ENCODE measurements at regions not wholly inside any gene's neighbourhood (a gene's known extent, or its start where the extent isn't known, plus 50 kb on each side); places are given as distances from the start of the nearest gene placed in this dataset.

- H3K79me2 ChIP-seq (ENCODE audit: control insufficient read depth, insufficient read depth, low read length), result no peaks in the 10 kb centered on the region
- H3K27me3 ChIP-seq (ENCODE audit: control insufficient read depth, extremely low read depth, insufficient read depth, low read length), result no peaks in the 10 kb centered on the region
- H3K9ac ChIP-seq (ENCODE audit: control insufficient read depth, extremely low read depth, insufficient read depth, low read length), result no peak overlapping the region
- no peaks in the 10 kb centered on the region for H3K9me3 ChIP-seq (ENCODE audit: control insufficient read depth, low read depth, low read length)
- no peak overlapping the region for H3K4me3 ChIP-seq (ENCODE audit: control insufficient read depth in 2 of 3, extremely low read depth in 1 of 3, insufficient read depth in 2 of 3, low read depth in 1 of 3, low read length in 3 of 3)
- H3K9me1 ChIP-seq (ENCODE audit: control insufficient read depth, extremely low read depth, insufficient read depth, low read length), result no peaks in the 10 kb centered on the region
- no peak overlapping the region for H3K27ac ChIP-seq (ENCODE audit: control insufficient read depth, insufficient read depth, low read length)
- no peak for FAIRE-seq
- TF ChIP-seq EZH2 (IDR thresholded peaks at IDR 0.05; ENCODE audit: low read length), result no peak
- TF ChIP-seq, protein P1, sequence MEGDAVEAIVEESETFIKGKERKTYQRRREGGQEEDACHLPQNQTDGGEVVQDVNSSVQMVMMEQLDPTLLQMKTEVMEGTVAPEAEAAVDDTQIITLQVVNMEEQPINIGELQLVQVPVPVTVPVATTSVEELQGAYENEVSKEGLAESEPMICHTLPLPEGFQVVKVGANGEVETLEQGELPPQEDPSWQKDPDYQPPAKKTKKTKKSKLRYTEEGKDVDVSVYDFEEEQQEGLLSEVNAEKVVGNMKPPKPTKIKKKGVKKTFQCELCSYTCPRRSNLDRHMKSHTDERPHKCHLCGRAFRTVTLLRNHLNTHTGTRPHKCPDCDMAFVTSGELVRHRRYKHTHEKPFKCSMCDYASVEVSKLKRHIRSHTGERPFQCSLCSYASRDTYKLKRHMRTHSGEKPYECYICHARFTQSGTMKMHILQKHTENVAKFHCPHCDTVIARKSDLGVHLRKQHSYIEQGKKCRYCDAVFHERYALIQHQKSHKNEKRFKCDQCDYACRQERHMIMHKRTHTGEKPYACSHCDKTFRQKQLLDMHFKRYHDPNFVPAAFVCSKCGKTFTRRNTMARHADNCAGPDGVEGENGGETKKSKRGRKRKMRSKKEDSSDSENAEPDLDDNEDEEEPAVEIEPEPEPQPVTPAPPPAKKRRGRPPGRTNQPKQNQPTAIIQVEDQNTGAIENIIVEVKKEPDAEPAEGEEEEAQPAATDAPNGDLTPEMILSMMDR (optimal IDR thresholded peaks at IDR 0.05 in 1 of 3, IDR thresholded peaks at IDR 0.05 in 1 of 3, conservative IDR thresholded peaks at IDR 0.05 in 1 of 3; ENCODE audit: extremely low read depth in 1 of 3, insufficient read depth in 2 of 3, low read length in 3 of 3), result no peak
- H4K20me1 ChIP-seq (ENCODE audit: control insufficient read depth, extremely low read depth, insufficient read depth, low read length), result no peaks in the 10 kb centered on the region
- H3K36me3 ChIP-seq (ENCODE audit: control insufficient read depth in 2 of 2, extremely low read depth in 1 of 2, insufficient read depth in 2 of 2, low read length in 2 of 2), result no peaks in the 10 kb centered on the region
- H2AFZ ChIP-seq (ENCODE audit: control insufficient read depth, low read length), result no peak overlapping the region
- peaks cover 24% of the 10 kb centered on the region for H3K4me1 ChIP-seq (ENCODE audit: control insufficient read depth, extremely low read depth, insufficient read depth, low read length)
- H3K4me2 ChIP-seq (ENCODE audit: control insufficient read depth, extremely low read depth, insufficient read depth, low read depth, low read length), result no peak overlapping the region
- DNase-seq (ENCODE audit: low read depth, low spot score), result no peak
- dilution Hi-C loops (cut with MboI; ENCODE audit: extremely low pct_ligation_motif_present, low sequenced_read_pairs), result no loop called here
These were observed 182.9 kb upstream of the SOX9 start for GRCh38 chr17:71937914-71938313.

DNA sequence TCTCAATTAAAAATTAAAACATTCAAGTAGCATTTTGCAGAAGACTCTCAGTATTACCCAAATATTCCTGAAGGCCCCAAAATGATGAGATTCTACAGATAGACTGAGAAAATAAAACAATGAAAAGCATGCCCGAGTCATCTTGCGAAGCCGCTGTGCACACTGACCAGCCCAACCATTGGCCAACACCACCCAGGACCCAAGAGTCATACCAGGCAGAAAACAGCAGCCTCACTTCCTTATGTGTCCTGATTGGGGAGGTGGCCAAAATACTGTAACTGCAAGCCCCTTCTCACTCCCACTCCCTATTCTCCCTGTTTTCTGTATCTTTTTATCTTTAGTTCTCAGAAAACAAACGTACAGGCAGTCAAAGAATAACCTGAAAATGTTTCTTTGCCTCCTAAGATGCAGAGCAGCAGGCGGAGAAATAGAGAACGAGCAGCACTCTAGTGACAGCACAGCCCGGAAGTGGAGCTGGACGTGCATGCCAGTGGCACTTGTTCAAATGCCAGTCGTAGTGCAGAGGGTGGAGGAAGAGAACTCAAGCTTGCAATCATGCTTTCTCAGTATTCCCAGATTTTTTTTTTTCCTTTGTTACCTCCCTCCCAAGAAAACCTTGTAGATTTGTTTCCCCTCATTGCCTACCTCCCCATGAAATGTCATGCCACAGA, 182.3 kb upstream of the SOX9 start:
- no peak for FAIRE-seq
- H3K36me3 ChIP-seq (ENCODE audit: control insufficient read depth in 2 of 2, extremely low read depth in 1 of 2, insufficient read depth in 2 of 2, low read length in 2 of 2), result no peaks in the 10 kb centered on the region
- H3K9ac ChIP-seq (ENCODE audit: control insufficient read depth, extremely low read depth, insufficient read depth, low read length), result no peak overlapping the region
- H3K9me3 ChIP-seq (ENCODE audit: control insufficient read depth, low read depth, low read length), result no peaks in the 10 kb centered on the region
- H3K27me3 ChIP-seq (ENCODE audit: control insufficient read depth, extremely low read depth, insufficient read depth, low read length), result no peaks in the 10 kb centered on the region
- H3K9me1 ChIP-seq (ENCODE audit: control insufficient read depth, extremely low read depth, insufficient read depth, low read length), result no peaks in the 10 kb centered on the region
- no peak for TF ChIP-seq EZH2 (IDR thresholded peaks at IDR 0.05; ENCODE audit: low read length)
- TF ChIP-seq, protein P1 (optimal IDR thresholded peaks at IDR 0.05 in 1 of 3, IDR thresholded peaks at IDR 0.05 in 1 of 3, conservative IDR thresholded peaks at IDR 0.05 in 1 of 3; ENCODE audit: extremely low read depth in 1 of 3, insufficient read depth in 2 of 3, low read length in 3 of 3), result no peak
- no peak overlapping the region for H3K4me3 ChIP-seq (ENCODE audit: control insufficient read depth in 2 of 3, extremely low read depth in 1 of 3, insufficient read depth in 2 of 3, low read depth in 1 of 3, low read length in 3 of 3)
- H3K4me1 ChIP-seq (ENCODE audit: control insufficient read depth, extremely low read depth, insufficient read depth, low read length), result peaks cover 24% of the 10 kb centered on the region
- H4K20me1 ChIP-seq (ENCODE audit: control insufficient read depth, extremely low read depth, insufficient read depth, low read length), result no peaks in the 10 kb centered on the region
- no peak overlapping the region for H3K4me2 ChIP-seq (ENCODE audit: control insufficient read depth, extremely low read depth, insufficient read depth, low read depth, low read length)
- no peaks in the 10 kb centered on the region for H3K79me2 ChIP-seq (ENCODE audit: control insufficient read depth, insufficient read depth, low read length)
- no peak overlapping the region for H2AFZ ChIP-seq (ENCODE audit: control insufficient read depth, low read length)
- no peak overlapping the region for H3K27ac ChIP-seq (ENCODE audit: control insufficient read depth, insufficient read depth, low read length)
- dilution Hi-C loops (cut with MboI; ENCODE audit: extremely low pct_ligation_motif_present, low sequenced_read_pairs), result no loop called here
- DNase-seq (ENCODE audit: low read depth, low spot score), result no peak

All from keratinocyte (primary cell).